Breast epithelium (tissue), 3 donors: ENCODE measurements at regions not wholly inside any gene's neighbourhood (a gene's known extent, or its start where the extent isn't known, plus 50 kb on each side); places are given as distances from the start of the nearest gene placed in this dataset.

Experiments used
- POLR2A ChIP-seq: fragments of 450-650 bp; IDR thresholded peaks from one replicate; pipeline ENCODE4 v1.6.1; 2016; ENCODE audit warnings: antibody characterized with exemption, mild to moderate bottlenecking, moderate library complexity
- TF ChIP-seq, protein P1 (sequence below), 3 donors: fragments of 450-650 bp; IDR thresholded peaks; one replicate each; pipeline ENCODE4 v1.5.1; 2016 to 2017; ENCODE audit warnings: antibody characterized with exemption in 3 of 3, mild to moderate bottlenecking in 3 of 3, moderate library complexity in 3 of 3

DNA sequence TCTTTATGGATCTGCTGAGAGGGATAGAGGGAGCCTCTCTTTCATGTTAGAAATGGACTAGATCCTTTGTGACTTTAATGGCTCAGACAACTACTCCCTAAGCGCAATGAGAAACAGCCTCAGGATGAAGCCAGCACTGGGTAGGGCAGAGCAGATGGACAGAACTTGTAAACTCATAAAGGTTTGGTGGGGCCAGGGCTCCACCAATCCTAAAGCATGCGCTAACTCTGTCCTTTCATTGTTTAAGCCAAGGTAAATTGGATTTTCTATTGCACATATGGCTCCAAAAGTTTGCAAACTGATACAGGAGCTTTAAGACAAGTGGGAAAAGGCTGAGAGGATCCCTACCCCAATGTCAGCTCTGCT, 178.1 kb upstream of the MEOX2 start:
- TF ChIP-seq POLR2A = no peak
- TF ChIP-seq, protein P1, sequence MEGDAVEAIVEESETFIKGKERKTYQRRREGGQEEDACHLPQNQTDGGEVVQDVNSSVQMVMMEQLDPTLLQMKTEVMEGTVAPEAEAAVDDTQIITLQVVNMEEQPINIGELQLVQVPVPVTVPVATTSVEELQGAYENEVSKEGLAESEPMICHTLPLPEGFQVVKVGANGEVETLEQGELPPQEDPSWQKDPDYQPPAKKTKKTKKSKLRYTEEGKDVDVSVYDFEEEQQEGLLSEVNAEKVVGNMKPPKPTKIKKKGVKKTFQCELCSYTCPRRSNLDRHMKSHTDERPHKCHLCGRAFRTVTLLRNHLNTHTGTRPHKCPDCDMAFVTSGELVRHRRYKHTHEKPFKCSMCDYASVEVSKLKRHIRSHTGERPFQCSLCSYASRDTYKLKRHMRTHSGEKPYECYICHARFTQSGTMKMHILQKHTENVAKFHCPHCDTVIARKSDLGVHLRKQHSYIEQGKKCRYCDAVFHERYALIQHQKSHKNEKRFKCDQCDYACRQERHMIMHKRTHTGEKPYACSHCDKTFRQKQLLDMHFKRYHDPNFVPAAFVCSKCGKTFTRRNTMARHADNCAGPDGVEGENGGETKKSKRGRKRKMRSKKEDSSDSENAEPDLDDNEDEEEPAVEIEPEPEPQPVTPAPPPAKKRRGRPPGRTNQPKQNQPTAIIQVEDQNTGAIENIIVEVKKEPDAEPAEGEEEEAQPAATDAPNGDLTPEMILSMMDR (IDR thresholded peaks at IDR 0.05) = no peak
